HepG2 (cell line): ENCODE measurements at regions not wholly inside any gene's neighbourhood (a gene's known extent, or its start where the extent isn't known, plus 50 kb on each side); places are given as distances from the start of the nearest gene placed in this dataset.

Experiments used
- ATAC-seq: fragments of 200-7000 bp; cut with Tn5 transposase; 3 replicates; pipeline ENCODE4 v1.9.1; 2020; ENCODE audit warnings: mild to moderate bottlenecking, moderate library complexity
- BruUV-seq: library from RNA; stranded (reverse); fragments of 400-500 nt; replicated peaks from 2 replicates; lab custom pipeline; 2021; lab: Mats Ljungman, UMichigan
- CTCF ChIA-PET: fragments of 300-600 bp; formaldehyde crosslinking; extraction: SDS; loops from one replicate; lab custom pipeline; 2021; ENCODE audit warnings: low total read pairs, inconsistent platforms, low intra/inter-chr PET ratio; lab: Yijun Ruan, JAX
- POLR2A ChIA-PET: fragments of 350-600 bp; sonication (Branson Sonifier 250); formaldehyde crosslinking; loops from one replicate; lab custom pipeline; 2020; ENCODE audit warnings: antibody characterized with exemption, inconsistent platforms; lab: Yijun Ruan, JAX
- DNase-seq: peaks from one replicate; pipeline ENCODE4 v3.0.0-alpha.2; 2015; ENCODE audit warnings: low spot score
- FAIRE-seq: peaks from 3 replicates; lab custom pipeline; 2011; peaks lifted over from hg19 to GRCh38; lab: Jason Lieb, UNC
- H2AFZ ChIP-seq: one replicate; pipeline ENCODE4 v1.6.1; 2011; ENCODE audit warnings: low read length, inconsistent platforms
- H3K27ac ChIP-seq: fragments of 300-600 bp; 3 replicates; pipeline ENCODE4 v1.8.0; 2011; ENCODE audit warnings: mixed run types, mild to moderate bottlenecking, mixed read lengths, low read length, inconsistent platforms; ENCODE audit not compliant: insufficient read depth; ENCODE audit errors: extremely low read length
- H3K27me3 ChIP-seq, 2 experiments: fragments of 200-600 bp in 1 of 2; 2 replicates in 1 of 2; 3 replicates in 1 of 2; pipeline versions ENCODE4 v1.6.0 to v1.8.0; 2011; ENCODE audit warnings: low read length in 2 of 2, mild to moderate bottlenecking in 2 of 2, moderate library complexity in 2 of 2, inconsistent platforms in 1 of 2; ENCODE audit not compliant: insufficient read depth in 2 of 2, control insufficient read depth in 1 of 2
- H3K36me3 ChIP-seq, 2 experiments: fragments of 200-600 bp in 1 of 2; replicated peaks in 1 of 2; 2 replicates in 1 of 2; 3 replicates in 1 of 2; pipeline versions ENCODE4 v1.5.1 to v1.8.0; 2011; ENCODE audit warnings: low read length in 2 of 2, inconsistent platforms in 1 of 2; ENCODE audit not compliant: insufficient read depth in 2 of 2, control insufficient read depth in 1 of 2
- H3K4me1 ChIP-seq: 2 replicates; pipeline ENCODE4 v1.5.1; 2012; ENCODE audit warnings: low read length, inconsistent platforms; ENCODE audit not compliant: insufficient read depth
- H3K4me2 ChIP-seq: 2 replicates; pipeline ENCODE4 v1.6.0; 2011; ENCODE audit warnings: low read depth, low read length, inconsistent platforms
- H3K4me3 ChIP-seq, 3 experiments: fragments of 200-600 bp in 1 of 3; sonication (generic), shearing (Covaris generic) in 1 of 3; replicated peaks in 1 of 3; 2 replicates each; pipeline ENCODE4 v1.5.1; 2011 to 2016; ENCODE audit warnings: low read length in 3 of 3, inconsistent platforms in 2 of 3, low read depth in 2 of 3, mild to moderate bottlenecking in 2 of 3, control low read depth in 1 of 3, mixed read lengths in 1 of 3; ENCODE audit not compliant: insufficient read depth in 1 of 3
- H3K79me2 ChIP-seq: one replicate; pipeline ENCODE4 v1.6.1; 2011; ENCODE audit warnings: low read length, inconsistent platforms; ENCODE audit not compliant: insufficient read depth
- H3K9ac ChIP-seq: 2 replicates; pipeline ENCODE4 v1.6.0; 2011; ENCODE audit warnings: mild to moderate bottlenecking, low read depth, low read length, inconsistent platforms; ENCODE audit not compliant: insufficient read depth
- H3K9me3 ChIP-seq: 2 replicates; pipeline ENCODE4 v1.5.1; 2012; ENCODE audit warnings: mild to moderate bottlenecking, low read length
- H4K20me1 ChIP-seq: 2 replicates; pipeline ENCODE4 v1.6.0; 2011; ENCODE audit warnings: inconsistent platforms, mild to moderate bottlenecking, low read length, moderate library complexity; ENCODE audit not compliant: insufficient read depth
- CBX1 ChIP-seq: IDR thresholded peaks from one replicate; pipeline ENCODE4 v1.6.1; 2016; ENCODE audit warnings: antibody characterized with exemption, low read depth
- HIVEP1 ChIP-seq: sonication (generic); formaldehyde crosslinking; IDR thresholded peaks from 2 replicates; pipeline ENCODE4 v1.4.0; 2020; ENCODE audit warnings: mild to moderate bottlenecking, missing genetic modification reagents
- HOXA9 ChIP-seq: sonication (generic); formaldehyde crosslinking; IDR thresholded peaks from 2 replicates; pipeline ENCODE4 v1.8.1; 2022; ENCODE audit warnings: missing genetic modification reagents, mild to moderate bottlenecking, moderate library complexity, borderline replicate concordance
- MAZ ChIP-seq, 2 experiments: sonication (generic) in 1 of 2; formaldehyde crosslinking in 1 of 2; IDR thresholded peaks; 2 replicates each; pipeline versions ENCODE4 v1.5.0 to v1.6.1; 2012 to 2020; ENCODE audit warnings: low read depth in 2 of 2, mild to moderate bottlenecking in 2 of 2, borderline replicate concordance in 1 of 2, improper control_type of control experiment in 1 of 2, low read length in 1 of 2, missing genetic modification reagents in 1 of 2, moderate library complexity in 1 of 2
- SMARCC2 ChIP-seq: fragments of 450-650 bp; IDR thresholded peaks from 2 replicates; pipeline ENCODE4 v1.6.1; 2017; ENCODE audit warnings: antibody characterized with exemption, mild to moderate bottlenecking
- SOX5 ChIP-seq: IDR thresholded peaks from 2 replicates; pipeline ENCODE4 v1.6.1; 2016; ENCODE audit warnings: borderline replicate concordance
- SOX6 ChIP-seq, 2 experiments: fragments of 450-650 bp in 1 of 2; sonication (generic) in 1 of 2; formaldehyde crosslinking in 1 of 2; IDR thresholded peaks; 2 replicates each; pipeline versions ENCODE4 v1.4.0 to v1.6.1; 2017 to 2020; ENCODE audit warnings: antibody characterized with exemption in 1 of 2, mild to moderate bottlenecking in 1 of 2, missing genetic modification reagents in 1 of 2
- U2AF2 ChIP-seq: fragments of 200-400 bp; formaldehyde crosslinking; IDR thresholded peaks from 2 replicates; pipeline ENCODE4 v1.6.1; 2017; ENCODE audit warnings: low read depth, mild to moderate bottlenecking, low read length
- ZBTB38 ChIP-seq: sonication (generic); formaldehyde crosslinking; IDR thresholded peaks from 2 replicates; pipeline ENCODE4 v1.5.1; 2020; ENCODE audit warnings: mild to moderate bottlenecking, missing genetic modification reagents
- ZBTB8A ChIP-seq: sonication (generic); formaldehyde crosslinking; IDR thresholded peaks from 2 replicates; pipeline ENCODE4 v1.4.0; 2020; ENCODE audit warnings: mild to moderate bottlenecking, low read depth, missing genetic modification reagents, borderline replicate concordance
- ZNF431 ChIP-seq: sonication (generic); formaldehyde crosslinking; IDR thresholded peaks from 2 replicates; pipeline ENCODE4 v1.9.0; 2022; ENCODE audit warnings: missing genetic modification reagents, low read depth, mild to moderate bottlenecking, borderline replicate concordance
- ZNF432 ChIP-seq: sonication (generic); formaldehyde crosslinking; IDR thresholded peaks from 2 replicates; pipeline ENCODE4 v1.5.0; 2020; ENCODE audit warnings: missing genetic modification reagents, mild to moderate bottlenecking, borderline replicate concordance
- ZNF788 ChIP-seq: sonication (generic); formaldehyde crosslinking; IDR thresholded peaks from 2 replicates; pipeline ENCODE4 v1.5.0; 2020; ENCODE audit warnings: mild to moderate bottlenecking, missing genetic modification reagents, borderline replicate concordance
- WGBS: methylation state at CpG from one replicate; pipeline ENCODE4 v1.1.6; 2017; ENCODE audit warnings: low lambda C conversion rate; 5-methylcytosine and 5-hydroxymethylcytosine counted together
- in situ Hi-C: cut with HindIII; loops from 2 replicates; pipeline ENCODE4 v1.10.0; 2017; ENCODE audit warnings: low pct_unique_long_range_greater_than_20kb; ENCODE audit not compliant: extremely low pct_ligation_motif_present
- intact Hi-C: fragments of 100-400 bp; cut with micrococcal nuclease; formaldehyde crosslinking; loops from one replicate; pipeline ENCODE4 v1.10.0; 2022; ENCODE audit not compliant: unreplicated experiment
- TF ChIP-seq, protein P1 (sequence below): sonication (generic); formaldehyde crosslinking; IDR thresholded peaks from 2 replicates; pipeline ENCODE4 v1.5.1; 2020; ENCODE audit warnings: missing genetic modification reagents, mild to moderate bottlenecking, borderline replicate concordance

DNA sequence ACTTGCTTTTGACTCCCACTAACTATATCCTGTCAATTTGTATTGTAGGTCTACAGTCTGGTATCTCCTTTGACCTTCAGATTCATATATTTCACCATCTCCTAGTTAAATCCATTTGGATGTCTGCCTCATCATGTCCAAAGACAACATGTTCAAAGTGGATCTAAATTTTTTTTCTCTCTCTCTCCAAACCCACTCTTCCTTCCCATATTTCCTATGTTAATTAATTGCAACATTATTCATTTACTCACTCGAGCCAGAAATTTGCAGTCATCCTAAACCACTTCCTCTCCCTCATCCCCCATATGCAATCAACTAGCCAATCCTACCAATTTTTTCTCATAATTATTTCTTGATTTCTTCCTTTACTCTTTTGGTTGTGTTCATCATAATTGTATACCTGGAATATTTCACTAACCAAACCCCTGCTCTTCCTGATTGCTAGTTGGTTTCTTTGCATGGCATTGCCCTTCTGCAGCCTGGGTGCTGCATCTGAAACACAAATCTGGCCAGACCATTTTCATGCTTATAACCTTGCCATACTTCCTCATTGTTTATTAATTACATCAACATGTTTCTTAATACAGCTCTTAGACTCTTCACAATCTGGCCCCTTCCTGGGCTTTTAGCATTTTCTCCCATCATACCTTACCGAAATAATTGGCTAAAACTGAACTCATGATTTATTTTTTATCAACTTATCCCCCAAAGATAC, 442.2 kb downstream of the ADAMTS20 start:
- WGBS, result 1% methylated on average over 2 of the region's 2 CpGs
- Histone ChIP-seq H3K9me3 (peaks cover 5% of the 10 kb centered on the region; the same call in 1 of the 2 replicates), H3K79me2 (no peaks in the 10 kb centered on the region), H3K4me2 (no peak overlapping the region), H2AFZ (no peak overlapping the region), H3K36me3 (no peaks in the 10 kb centered on the region), H3K27ac (no peak overlapping the region), H4K20me1 (no peaks in the 10 kb centered on the region), H3K4me3 (no peak overlapping the region), H3K4me1 (no peaks in the 10 kb centered on the region), H3K27me3 (no peaks in the 10 kb centered on the region), H3K9ac (no peak overlapping the region)
- in situ Hi-C loops (no loop called here), intact Hi-C loops (no loop called here)
- DNase-seq (no peak), ATAC-seq (no peak), FAIRE-seq (no peak)
- no TSS peak for BruUV-seq
- POLR2A ChIA-PET, result no interaction called here
- TF ChIP-seq ZNF788 (no peak), SOX5 (no peak), ZNF431 (CRISPR knock-in tag) (no peak), ZBTB38 (no peak), ZBTB8A (CRISPR knock-in tag) (no peak), ZNF432 (CRISPR knock-in tag) (no peak), U2AF2 (no peak)
- CTCF ChIA-PET, result no interaction called here

DNA sequence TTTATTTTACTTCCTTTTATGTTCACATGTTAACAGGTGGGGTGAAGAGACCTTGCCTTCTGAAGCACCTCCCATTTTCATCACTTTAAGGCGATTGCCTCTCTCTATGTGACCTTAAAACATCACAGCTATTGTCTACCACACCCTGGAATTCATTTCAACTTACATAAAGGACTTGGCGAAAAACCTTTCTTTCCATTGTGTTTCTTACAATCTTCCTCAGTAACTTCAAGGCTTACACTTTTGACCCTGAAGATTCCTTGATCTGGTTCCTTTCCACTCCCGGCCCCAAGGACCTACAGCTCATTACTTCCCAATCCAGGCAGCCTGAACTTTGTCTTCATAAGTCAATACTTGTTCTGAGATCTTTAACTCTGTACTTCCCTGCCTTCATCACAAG, 443.3 kb downstream of the ADAMTS20 start:
- BruUV-seq, result no TSS peak
- H3K4me3 ChIP-seq, result no peak overlapping the region
- in situ Hi-C loops, result no loop called here
- no peak for DNase-seq
- no peak for ATAC-seq
- CTCF ChIA-PET, result no interaction called here
- no peaks in the 10 kb centered on the region for H3K4me1 ChIP-seq
- H3K36me3 ChIP-seq, result no peaks in the 10 kb centered on the region
- no peak overlapping the region for H2AFZ ChIP-seq
- H3K79me2 ChIP-seq, result no peaks in the 10 kb centered on the region
- H3K9ac ChIP-seq, result no peak overlapping the region
- FAIRE-seq, result no peak
- H3K27ac ChIP-seq, result no peak overlapping the region
- no peaks in the 10 kb centered on the region for H4K20me1 ChIP-seq
- no peaks in the 10 kb centered on the region for H3K27me3 ChIP-seq
- no peak overlapping the region for H3K4me2 ChIP-seq
- POLR2A ChIA-PET, result no interaction called here
- WGBS, result 26% methylated on average over 3 of the region's 3 CpGs
- H3K9me3 ChIP-seq, result peaks cover 5% of the 10 kb centered on the region; the same call in 1 of the 2 replicates
- intact Hi-C loops, result no loop called here
- TF ChIP-seq HIVEP1 (CRISPR knock-in tag), result no peak
- no peak for TF ChIP-seq MAZ (IDR thresholded peaks at IDR 0.05; ENCODE audit: borderline replicate concordance, low read depth, low read length)
- TF ChIP-seq MAZ (CRISPR knock-in tag; IDR thresholded peaks at IDR 0.05; ENCODE audit: low read depth), result no peak
- no peak for TF ChIP-seq SMARCC2
- TF ChIP-seq, protein P1, sequence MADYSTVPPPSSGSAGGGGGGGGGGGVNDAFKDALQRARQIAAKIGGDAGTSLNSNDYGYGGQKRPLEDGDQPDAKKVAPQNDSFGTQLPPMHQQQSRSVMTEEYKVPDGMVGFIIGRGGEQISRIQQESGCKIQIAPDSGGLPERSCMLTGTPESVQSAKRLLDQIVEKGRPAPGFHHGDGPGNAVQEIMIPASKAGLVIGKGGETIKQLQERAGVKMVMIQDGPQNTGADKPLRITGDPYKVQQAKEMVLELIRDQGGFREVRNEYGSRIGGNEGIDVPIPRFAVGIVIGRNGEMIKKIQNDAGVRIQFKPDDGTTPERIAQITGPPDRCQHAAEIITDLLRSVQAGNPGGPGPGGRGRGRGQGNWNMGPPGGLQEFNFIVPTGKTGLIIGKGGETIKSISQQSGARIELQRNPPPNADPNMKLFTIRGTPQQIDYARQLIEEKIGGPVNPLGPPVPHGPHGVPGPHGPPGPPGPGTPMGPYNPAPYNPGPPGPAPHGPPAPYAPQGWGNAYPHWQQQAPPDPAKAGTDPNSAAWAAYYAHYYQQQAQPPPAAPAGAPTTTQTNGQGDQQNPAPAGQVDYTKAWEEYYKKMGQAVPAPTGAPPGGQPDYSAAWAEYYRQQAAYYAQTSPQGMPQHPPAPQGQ (CRISPR knock-in tag), result no peak
- TF ChIP-seq SOX6 (IDR thresholded peaks at IDR 0.05), result no peak
- TF ChIP-seq SOX6 (CRISPR knock-in tag; IDR thresholded peaks at IDR 0.05), result no peak
- no peak for TF ChIP-seq HOXA9
- TF ChIP-seq CBX1, result no peak
